H1 (cell line): ENCODE measurements at regions not wholly inside any gene's neighbourhood (a gene's known extent, or its start where the extent isn't known, plus 50 kb on each side); places are given as distances from the start of the nearest gene placed in this dataset.

Source experiments
- CTCF ChIP-seq, 3 experiments: IDR thresholded peaks; 1 replicate in 2 of 3; 2 replicates in 1 of 3; pipeline versions ENCODE4 v1.5.1 to v1.6.1; 2011; ENCODE audit warnings: low read length in 3 of 3, mild to moderate bottlenecking in 3 of 3, inconsistent platforms in 2 of 3, low read depth in 1 of 3, moderate library complexity in 1 of 3; ENCODE audit not compliant: insufficient read depth in 1 of 3; ENCODE audit errors: control extremely low read depth in 1 of 3
- FOSL1 ChIP-seq: IDR thresholded peaks from 2 replicates; pipeline ENCODE4 v1.6.1; 2011; ENCODE audit warnings: mild to moderate bottlenecking, low read depth, low read length, moderate library complexity; ENCODE audit not compliant: insufficient read depth
- YY1 ChIP-seq: IDR thresholded peaks from 2 replicates; pipeline ENCODE4 v1.6.1; 2011; ENCODE audit warnings: low read depth, mild to moderate bottlenecking, low read length

GRCh38 chr2:4096978-4097766, 393.8 kb downstream of the DCDC2C start:
- TF ChIP-seq FOSL1 (no peak), YY1 (no peak), CTCF (IDR thresholded peaks at IDR 0.05; ENCODE audit: control extremely low read depth in 1 of 3, insufficient read depth in 1 of 3, low read depth in 1 of 3, low read length in 3 of 3) (no peak)
